ENCODE measurements at regions not wholly inside any gene's neighbourhood (a gene's known extent, or its start where the extent isn't known, plus 50 kb on each side); places are given as distances from the start of the nearest gene placed in this dataset.

- TF ChIP-seq REST (IDR thresholded peaks at IDR 0.05; ENCODE audit: unreplicated experiment) (no peak), POLR2AphosphoS5 (IDR thresholded peaks at IDR 0.05; ENCODE audit: low read depth) (no peak), EZH2 (IDR thresholded peaks at IDR 0.05; ENCODE audit: low read depth, unreplicated experiment) (no peak), CREB1 (CRISPR knock-in tag; IDR thresholded peaks at IDR 0.05; ENCODE audit: low read depth) (no peak), ZNF114 (CRISPR knock-in tag; IDR thresholded peaks at IDR 0.05) (no peak), EZH2phosphoT487 (IDR thresholded peaks at IDR 0.05; ENCODE audit: unreplicated experiment) (no peak)
- TF ChIP-seq, protein P1, sequence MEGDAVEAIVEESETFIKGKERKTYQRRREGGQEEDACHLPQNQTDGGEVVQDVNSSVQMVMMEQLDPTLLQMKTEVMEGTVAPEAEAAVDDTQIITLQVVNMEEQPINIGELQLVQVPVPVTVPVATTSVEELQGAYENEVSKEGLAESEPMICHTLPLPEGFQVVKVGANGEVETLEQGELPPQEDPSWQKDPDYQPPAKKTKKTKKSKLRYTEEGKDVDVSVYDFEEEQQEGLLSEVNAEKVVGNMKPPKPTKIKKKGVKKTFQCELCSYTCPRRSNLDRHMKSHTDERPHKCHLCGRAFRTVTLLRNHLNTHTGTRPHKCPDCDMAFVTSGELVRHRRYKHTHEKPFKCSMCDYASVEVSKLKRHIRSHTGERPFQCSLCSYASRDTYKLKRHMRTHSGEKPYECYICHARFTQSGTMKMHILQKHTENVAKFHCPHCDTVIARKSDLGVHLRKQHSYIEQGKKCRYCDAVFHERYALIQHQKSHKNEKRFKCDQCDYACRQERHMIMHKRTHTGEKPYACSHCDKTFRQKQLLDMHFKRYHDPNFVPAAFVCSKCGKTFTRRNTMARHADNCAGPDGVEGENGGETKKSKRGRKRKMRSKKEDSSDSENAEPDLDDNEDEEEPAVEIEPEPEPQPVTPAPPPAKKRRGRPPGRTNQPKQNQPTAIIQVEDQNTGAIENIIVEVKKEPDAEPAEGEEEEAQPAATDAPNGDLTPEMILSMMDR (conservative IDR thresholded peaks at IDR 0.05; ENCODE audit: low read depth in 2 of 2) = no peak
These were observed 111.1 kb upstream of the KRR1 start for GRCh38 chr12:75622492-75622891.

Data from GM23338 (cell line).